Naive thymus-derived CD4-positive, alpha-beta T cell (primary cell): ENCODE measurements at regions not wholly inside any gene's neighbourhood (a gene's known extent, or its start where the extent isn't known, plus 50 kb on each side); places are given as distances from the start of the nearest gene placed in this dataset.

Source experiments
- ATAC-seq: fragments of 150-1000 bp; cut with Tn5 transposase; 2 replicates; pipeline ENCODE4 v1.10.0; 2021; ENCODE audit warnings: mild to moderate bottlenecking, moderate library complexity
- CTCF ChIA-PET: fragments of 350-600 bp; sonication (Branson Sonifier 250); formaldehyde crosslinking; loops from one replicate; lab custom pipeline; 2021; ENCODE audit warnings: antibody characterized with exemption; lab: Charles Lee
- POLR2A ChIA-PET: fragments of 350-600 bp; sonication (Branson Sonifier 250); formaldehyde crosslinking; loops from one replicate; lab custom pipeline; 2021; ENCODE audit warnings: antibody characterized with exemption, inconsistent platforms; lab: Charles Lee
- DNase-seq, 9 donors: peaks; one replicate each; pipeline versions ENCODE4 v3.0.0 to v3.0.0-alpha.2; 2020 to 2022; ENCODE audit warnings: mixed read lengths in 1 of 9
- H3K27ac ChIP-seq: one replicate; pipeline ENCODE4 v1.7.0; 2013; ENCODE audit warnings: mild to moderate bottlenecking, low read depth, low read length, moderate library complexity
- H3K27me3 ChIP-seq, 2 donors: one replicate each; pipeline ENCODE4 v1.7.0; 2013; ENCODE audit warnings: low read length in 2 of 2, mild to moderate bottlenecking in 2 of 2, moderate library complexity in 2 of 2; ENCODE audit not compliant: control insufficient read depth in 2 of 2, insufficient read depth in 2 of 2
- H3K36me3 ChIP-seq, 3 experiments: 1 replicate in 2 of 3; 2 replicates in 1 of 3; pipeline ENCODE4 v1.7.0; 2013; ENCODE audit warnings: low read length in 3 of 3, mild to moderate bottlenecking in 3 of 3, moderate library complexity in 1 of 3; ENCODE audit not compliant: insufficient read depth in 3 of 3, control insufficient read depth in 2 of 3
- H3K4me1 ChIP-seq, 2 donors: one replicate each; pipeline ENCODE4 v1.7.0; 2013; ENCODE audit warnings: low read length in 2 of 2, mild to moderate bottlenecking in 2 of 2, moderate library complexity in 1 of 2; ENCODE audit not compliant: control insufficient read depth in 2 of 2, insufficient read depth in 2 of 2
- H3K4me3 ChIP-seq: 2 replicates; pipeline ENCODE4 v1.7.0; 2013; ENCODE audit warnings: mild to moderate bottlenecking, low read length
- H3K9me3 ChIP-seq, 3 experiments: 1 replicate in 2 of 3; 2 replicates in 1 of 3; pipeline ENCODE4 v1.7.0; 2013; ENCODE audit warnings: low read length in 3 of 3; ENCODE audit not compliant: control insufficient read depth in 2 of 3
- H3K27ac Mint-ChIP-seq, 9 donors: one replicate each; pipeline ENCODE4 v1.8.0; 2020 to 2022; ENCODE audit warnings: mixed read lengths in 9 of 9, mild to moderate bottlenecking in 8 of 9, moderate library complexity in 5 of 9, inconsistent platforms in 2 of 9
- H3K27me3 Mint-ChIP-seq, 5 donors: one replicate each; pipeline ENCODE4 v1.8.0; 2021 to 2022; ENCODE audit warnings: mixed read lengths in 5 of 5, mild to moderate bottlenecking in 1 of 5
- H3K36me3 Mint-ChIP-seq, 5 donors: one replicate each; pipeline ENCODE4 v1.8.0; 2020 to 2022; ENCODE audit warnings: mixed read lengths in 5 of 5, mild to moderate bottlenecking in 3 of 5, inconsistent platforms in 1 of 5
- H3K4me1 Mint-ChIP-seq, 7 donors: one replicate each; pipeline ENCODE4 v1.8.0; 2020 to 2022; ENCODE audit warnings: mixed read lengths in 7 of 7, mild to moderate bottlenecking in 3 of 7, inconsistent platforms in 1 of 7
- H3K4me3 Mint-ChIP-seq, 10 donors: one replicate each; pipeline ENCODE4 v1.8.0; 2020 to 2022; ENCODE audit warnings: mild to moderate bottlenecking in 10 of 10, mixed read lengths in 10 of 10, moderate library complexity in 6 of 10, inconsistent platforms in 2 of 10
- H3K9me3 Mint-ChIP-seq, 11 donors: one replicate each; pipeline ENCODE4 v1.8.0; 2020 to 2022; ENCODE audit warnings: mixed read lengths in 11 of 11, mild to moderate bottlenecking in 4 of 11, inconsistent platforms in 1 of 11, moderate library complexity in 1 of 11
- intact Hi-C, 2 donors: fragments of 100-400 bp; cut with micrococcal nuclease; formaldehyde crosslinking; loops; one replicate each; pipeline ENCODE4 v1.15.1; 2023

- Histone ChIP-seq H3K9me3 (no peaks in the 10 kb centered on the region), H3K27me3 (no peaks in the 10 kb centered on the region), H3K27ac (no peak overlapping the region), H3K36me3 (no peaks in the 10 kb centered on the region), H3K4me1 (no peaks in the 10 kb centered on the region), H3K4me3 (no peak overlapping the region)
- Mint-ChIP-seq H3K4me1 (no peaks in the 10 kb centered on the region), H3K4me3 (no peak overlapping the region), H3K27ac (no peak overlapping the region), H3K36me3 (peaks cover 0 to 4% (median 0%) of the 10 kb centered on the region in 5 donors), H3K27me3 (peaks cover 0 to 8% (median 0%) of the 10 kb centered on the region in 5 donors), H3K9me3 (peaks cover 0 to 27% (median 6%) of the 10 kb centered on the region in 11 donors)
- POLR2A ChIA-PET = no interaction called here
- no peak for DNase-seq
- ATAC-seq = no peak
- CTCF ChIA-PET = no interaction called here
- intact Hi-C loops = no loop called here
These were observed 282.9 kb downstream of the RASEF start for GRCh38 chr9:82780017-82780416.

DNA sequence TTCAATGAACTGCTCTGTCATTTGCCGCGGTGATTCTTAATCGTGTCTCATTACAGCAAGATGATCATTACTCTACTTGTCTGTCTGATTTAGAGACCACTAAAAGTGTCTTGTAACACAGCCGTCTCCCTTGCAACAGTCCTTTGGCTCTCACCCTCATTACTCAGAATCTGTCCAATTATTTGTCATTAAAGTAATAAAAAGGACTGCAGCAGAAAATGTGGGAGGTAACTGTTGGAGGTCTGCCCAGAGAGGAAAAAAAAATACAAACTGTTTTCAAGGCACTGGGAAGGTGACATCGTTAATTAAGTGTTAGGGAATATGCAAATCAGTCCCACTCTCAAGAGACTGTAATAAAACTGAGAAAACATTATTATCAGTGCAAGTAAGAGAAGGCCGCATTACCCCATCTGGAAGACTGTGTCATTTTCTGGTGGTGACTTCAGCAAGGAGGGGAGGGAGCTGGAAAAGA lies 281.0 kb downstream of the RASEF start:
- H3K27me3 Mint-ChIP-seq = peaks cover 0 to 8% (median 0%) of the 10 kb centered on the region in 5 donors
- H3K4me1 ChIP-seq = no peaks in the 10 kb centered on the region
- H3K4me1 Mint-ChIP-seq = no peaks in the 10 kb centered on the region
- H3K4me3 ChIP-seq = no peak overlapping the region
- H3K9me3 ChIP-seq = no peaks in the 10 kb centered on the region
- ChIA-PET CTCF (no interaction called here), POLR2A (no interaction called here)
- H3K36me3 Mint-ChIP-seq = peaks cover 0 to 4% (median 0%) of the 10 kb centered on the region in 5 donors
- intact Hi-C loops = no loop called here
- no peak for ATAC-seq
- no peaks in the 10 kb centered on the region for H3K36me3 ChIP-seq
- no peak overlapping the region for H3K27ac ChIP-seq
- peaks cover 0 to 28% (median 6%) of the 10 kb centered on the region in 11 donors for H3K9me3 Mint-ChIP-seq
- no peak overlapping the region for H3K27ac Mint-ChIP-seq
- no peak for DNase-seq
- no peak overlapping the region for H3K4me3 Mint-ChIP-seq
- no peaks in the 10 kb centered on the region for H3K27me3 ChIP-seq

- Histone ChIP-seq H3K9me3 (no peaks in the 10 kb centered on the region), H3K4me1 (no peaks in the 10 kb centered on the region), H3K4me3 (no peak overlapping the region), H3K27ac (no peak overlapping the region), H3K27me3 (no peaks in the 10 kb centered on the region), H3K36me3 (no peaks in the 10 kb centered on the region)
- no peaks in the 10 kb centered on the region for H3K4me1 Mint-ChIP-seq
- no peaks in the 10 kb centered on the region for H3K36me3 Mint-ChIP-seq
- DNase-seq (no peak), ATAC-seq (no peak)
- peaks cover 0 to 21% (median 3%) of the 10 kb centered on the region in 11 donors for H3K9me3 Mint-ChIP-seq
- CTCF ChIA-PET = no interaction called here
- POLR2A ChIA-PET = no interaction called here
- intact Hi-C loops = no loop called here
- H3K27ac Mint-ChIP-seq = no peak overlapping the region
- no peak overlapping the region for H3K4me3 Mint-ChIP-seq
- peaks cover 0 to 4% (median 0%) of the 10 kb centered on the region in 5 donors for H3K27me3 Mint-ChIP-seq
These were observed 279.9 kb downstream of the RASEF start for GRCh38 chr9:82783045-82783444.

- H3K4me1 ChIP-seq = no peaks in the 10 kb centered on the region
- ATAC-seq = no peak
- Mint-ChIP-seq H3K4me3 (no peak overlapping the region), H3K9me3 (peaks cover 0 to 21% (median 3%) of the 10 kb centered on the region in 11 donors), H3K27ac (no peak overlapping the region), H3K36me3 (no peaks in the 10 kb centered on the region), H3K27me3 (peaks cover 0 to 4% (median 0%) of the 10 kb centered on the region in 5 donors), H3K4me1 (no peaks in the 10 kb centered on the region)
- CTCF ChIA-PET = no interaction called here
- POLR2A ChIA-PET = no interaction called here
- DNase-seq = no peak
- H3K9me3 ChIP-seq = no peaks in the 10 kb centered on the region
- no peak overlapping the region for H3K27ac ChIP-seq
- H3K27me3 ChIP-seq = no peaks in the 10 kb centered on the region
- intact Hi-C loops = no loop called here
- H3K4me3 ChIP-seq = no peak overlapping the region
- H3K36me3 ChIP-seq = no peaks in the 10 kb centered on the region
These were observed 278.4 kb downstream of the RASEF start for GRCh38 chr9:82784589-82784988.

- ATAC-seq (no peak), DNase-seq (no peak)
- H3K9me3 ChIP-seq = no peaks in the 10 kb centered on the region
- Mint-ChIP-seq H3K4me1 (peaks cover 0 to 6% (median 0%) of the 10 kb centered on the region in 7 donors), H3K27me3 (peaks cover 0 to 4% (median 0%) of the 10 kb centered on the region in 5 donors), H3K9me3 (peaks cover 0 to 15% (median 0%) of the 10 kb centered on the region in 11 donors), H3K27ac (no peak overlapping the region), H3K36me3 (no peaks in the 10 kb centered on the region), H3K4me3 (no peak overlapping the region)
- no peak overlapping the region for H3K27ac ChIP-seq
- ChIA-PET POLR2A (no interaction called here), CTCF (no interaction called here)
- no peaks in the 10 kb centered on the region for H3K4me1 ChIP-seq
- H3K4me3 ChIP-seq = no peak overlapping the region
- H3K27me3 ChIP-seq = no peaks in the 10 kb centered on the region
- intact Hi-C loops = no loop called here
- H3K36me3 ChIP-seq = no peaks in the 10 kb centered on the region
These were observed 273.7 kb downstream of the RASEF start for GRCh38 chr9:82789155-82789824.

DNA sequence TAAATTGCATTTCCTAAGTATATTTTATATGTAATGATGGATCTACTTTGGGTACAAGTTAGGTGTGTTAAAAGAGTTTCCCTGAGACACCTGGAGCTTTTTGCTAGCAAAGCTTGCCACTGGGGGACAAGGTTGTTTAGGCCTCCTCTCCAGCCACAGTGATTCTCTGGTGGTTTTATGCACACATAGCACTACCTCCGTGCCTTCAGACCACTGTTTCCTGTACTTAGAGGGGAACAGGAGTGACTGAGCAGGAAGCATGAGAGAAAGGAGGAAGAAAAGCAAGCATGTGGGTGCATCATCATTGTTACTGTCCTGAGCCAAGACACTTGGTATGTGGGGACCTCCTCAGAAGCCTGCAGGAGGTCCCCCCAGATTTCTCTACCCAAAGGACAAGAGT lies 272.1 kb downstream of the RASEF start:
- ChIA-PET POLR2A (no interaction called here), CTCF (no interaction called here)
- Mint-ChIP-seq H3K27ac (no peak overlapping the region), H3K36me3 (no peaks in the 10 kb centered on the region), H3K27me3 (peaks cover 0 to 5% (median 0%) of the 10 kb centered on the region in 5 donors), H3K4me1 (peaks cover 0 to 6% (median 0%) of the 10 kb centered on the region in 7 donors), H3K9me3 (peaks cover 0 to 10% (median 1%) of the 10 kb centered on the region in 11 donors), H3K4me3 (no peak overlapping the region)
- no peak overlapping the region for H3K27ac ChIP-seq
- intact Hi-C loops = no loop called here
- no peaks in the 10 kb centered on the region for H3K36me3 ChIP-seq
- no peak for DNase-seq
- H3K27me3 ChIP-seq = no peaks in the 10 kb centered on the region
- no peak for ATAC-seq
- H3K4me1 ChIP-seq = no peaks in the 10 kb centered on the region
- H3K9me3 ChIP-seq = no peaks in the 10 kb centered on the region
- H3K4me3 ChIP-seq = no peak overlapping the region

GRCh38 chr9:82791692-82792091 lies 271.2 kb downstream of the RASEF start:
- intact Hi-C loops = no loop called here
- Mint-ChIP-seq H3K27me3 (peaks cover 0 to 5% (median 0%) of the 10 kb centered on the region in 5 donors), H3K9me3 (peaks cover 0 to 10% (median 1%) of the 10 kb centered on the region in 11 donors), H3K36me3 (no peaks in the 10 kb centered on the region), H3K27ac (no peak overlapping the region), H3K4me3 (no peak overlapping the region), H3K4me1 (peaks cover 0 to 6% (median 0%) of the 10 kb centered on the region in 7 donors)
- DNase-seq = no peak
- Histone ChIP-seq H3K4me3 (no peak overlapping the region), H3K27me3 (no peaks in the 10 kb centered on the region), H3K27ac (no peak overlapping the region), H3K4me1 (no peaks in the 10 kb centered on the region), H3K36me3 (no peaks in the 10 kb centered on the region), H3K9me3 (no peaks in the 10 kb centered on the region)
- ATAC-seq = no peak
- POLR2A ChIA-PET = no interaction called here
- CTCF ChIA-PET = no interaction called here
